ENCODE measurements at regions not wholly inside any gene's neighbourhood (a gene's known extent, or its start where the extent isn't known, plus 50 kb on each side); places are given as distances from the start of the nearest gene placed in this dataset.

- no peak for DNase-seq (ENCODE audit: low read depth)
- TF ChIP-seq CTCF (conservative IDR thresholded peaks at IDR 0.05; ENCODE audit: low read length): no peak
Observed at GRCh38 chr15:48058371-48058770, 62.4 kb upstream of the SLC24A5 start.

GRCh38 chr15:48059791-48060190, 61.0 kb upstream of the SLC24A5 start:
- peak; percentile 26 for DNase-seq (ENCODE audit: low read depth)
- TF ChIP-seq CTCF (conservative IDR thresholded peaks at IDR 0.05; ENCODE audit: low read length): no peak
- H3K4me3 ChIP-seq (ENCODE audit: low read length): no peak overlapping the region

More at GRCh38 chr15:48058371-48058770, 62.4 kb upstream of the SLC24A5 start:
- H3K4me3 ChIP-seq (ENCODE audit: low read length): no peak overlapping the region

GRCh38 chr15:48060396-48060795, 60.4 kb upstream of the SLC24A5 start:
- no peak for TF ChIP-seq CTCF (conservative IDR thresholded peaks at IDR 0.05; ENCODE audit: low read length)
- peak; percentile 37 for DNase-seq (ENCODE audit: low read depth)
- H3K4me3 ChIP-seq (ENCODE audit: low read length): no peak overlapping the region

DNA sequence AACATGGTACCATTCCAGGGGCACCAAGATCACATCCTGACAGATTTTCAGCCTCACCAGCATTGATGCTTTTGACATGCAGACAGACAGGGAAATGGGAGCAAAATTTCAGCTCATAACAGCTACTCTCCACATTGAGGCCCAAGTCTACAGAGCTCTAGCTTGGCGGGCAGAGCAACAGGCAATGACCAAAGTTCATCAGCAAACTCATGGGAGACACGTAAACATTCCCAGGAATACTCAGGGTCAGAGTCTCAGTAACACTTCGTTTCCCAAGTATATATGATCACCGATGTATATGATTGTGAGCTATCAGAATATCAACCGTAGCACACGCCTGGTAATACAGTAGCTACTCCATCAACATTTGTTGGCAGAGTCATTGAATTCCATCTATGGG, 59.2 kb upstream of the SLC24A5 start:
- TF ChIP-seq CTCF (conservative IDR thresholded peaks at IDR 0.05; ENCODE audit: low read length): no peak
- H3K4me3 ChIP-seq (ENCODE audit: low read length): no peak overlapping the region
- DNase-seq (ENCODE audit: low read depth): no peak

- no peak overlapping the region for H3K4me3 ChIP-seq (ENCODE audit: low read length)
- DNase-seq (ENCODE audit: low read depth): no peak
- TF ChIP-seq CTCF (conservative IDR thresholded peaks at IDR 0.05; ENCODE audit: low read length): no peak
Observed at GRCh38 chr15:48062148-48062872, 58.5 kb upstream of the SLC24A5 start.

GRCh38 chr15:48063411-48063985, 57.3 kb upstream of the SLC24A5 start:
- no peak for TF ChIP-seq CTCF (conservative IDR thresholded peaks at IDR 0.05; ENCODE audit: low read length)
- no peak overlapping the region for H3K4me3 ChIP-seq (ENCODE audit: low read length)
- no peak for DNase-seq (ENCODE audit: low read depth)

GRCh38 chr15:48064421-48064820, 56.4 kb upstream of the SLC24A5 start:
- TF ChIP-seq CTCF (conservative IDR thresholded peaks at IDR 0.05; ENCODE audit: low read length): no peak
- no peak overlapping the region for H3K4me3 ChIP-seq (ENCODE audit: low read length)
- DNase-seq (ENCODE audit: low read depth): no peak

Measured in AG10803 (cell line).